DMS79 treated with DMSO at 0.1 percent for 48 hours (cell line): ENCODE measurements at regions not wholly inside any gene's neighbourhood (a gene's known extent, or its start where the extent isn't known, plus 50 kb on each side); places are given as distances from the start of the nearest gene placed in this dataset.

Experiments
- DNase-seq: peaks from one replicate; lab custom pipeline; 2025; lab: John Stamatoyannopoulos, UW

DNA sequence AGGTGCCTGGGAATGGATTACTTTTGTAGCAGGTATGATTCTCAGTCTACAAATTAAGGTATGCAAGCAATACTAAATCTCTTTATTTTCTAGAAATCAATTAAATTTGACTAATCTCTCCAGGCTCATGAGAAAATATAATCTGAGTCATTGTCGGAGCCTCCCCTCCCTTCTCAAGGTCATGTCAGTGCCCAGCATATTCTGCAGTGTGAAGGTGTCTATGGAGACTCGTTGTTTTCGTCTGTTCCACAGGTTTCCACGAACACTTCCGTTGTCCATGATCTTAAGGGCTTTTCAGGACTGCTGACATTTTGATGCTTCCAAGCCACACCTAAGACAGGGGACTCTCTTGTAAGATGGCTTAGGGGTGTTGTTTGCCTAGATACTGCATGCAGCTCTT is 56.6 kb upstream of the SCOC start:
- DNase-seq = no peak

DNA sequence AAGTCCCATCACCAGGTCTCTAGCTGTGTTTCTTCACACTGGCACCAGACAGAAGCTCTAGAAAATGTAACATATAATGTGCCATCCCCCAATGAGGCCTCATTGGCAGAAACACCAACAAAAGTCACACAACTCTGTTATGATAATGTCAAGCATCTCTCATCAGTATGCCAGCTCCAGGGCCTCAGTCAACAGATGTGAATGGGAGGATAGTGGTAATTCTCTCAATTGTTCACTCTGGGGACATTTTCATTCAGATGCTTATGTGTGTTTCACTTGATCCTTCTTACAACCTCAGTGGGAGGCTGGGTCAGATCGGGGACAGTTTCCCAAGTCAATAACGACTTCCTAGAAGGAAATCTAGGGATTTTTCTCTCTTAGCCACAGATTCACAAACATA is 57.5 kb upstream of the SCOC start:
- no peak for DNase-seq

DNA sequence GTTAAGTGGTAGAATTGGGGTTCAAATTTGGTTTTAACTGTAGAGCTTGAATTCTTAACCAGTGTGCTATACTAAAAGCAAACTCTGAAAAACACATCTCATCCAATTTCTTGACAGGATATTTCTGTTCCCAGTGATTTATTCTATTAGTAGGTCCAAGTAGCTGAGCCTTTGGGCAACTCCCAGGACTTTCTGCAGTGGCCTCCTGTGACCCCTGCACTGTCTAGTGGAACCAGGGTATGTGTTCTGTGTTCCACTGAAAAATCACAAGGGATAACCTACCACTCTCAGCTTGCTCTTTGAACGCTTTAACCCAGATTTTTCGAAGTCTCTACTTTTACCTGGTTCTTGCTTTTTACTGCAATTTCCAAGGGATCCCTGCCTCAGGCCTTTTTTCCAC is 58.0 kb upstream of the SCOC start:
- no peak for DNase-seq

DNA sequence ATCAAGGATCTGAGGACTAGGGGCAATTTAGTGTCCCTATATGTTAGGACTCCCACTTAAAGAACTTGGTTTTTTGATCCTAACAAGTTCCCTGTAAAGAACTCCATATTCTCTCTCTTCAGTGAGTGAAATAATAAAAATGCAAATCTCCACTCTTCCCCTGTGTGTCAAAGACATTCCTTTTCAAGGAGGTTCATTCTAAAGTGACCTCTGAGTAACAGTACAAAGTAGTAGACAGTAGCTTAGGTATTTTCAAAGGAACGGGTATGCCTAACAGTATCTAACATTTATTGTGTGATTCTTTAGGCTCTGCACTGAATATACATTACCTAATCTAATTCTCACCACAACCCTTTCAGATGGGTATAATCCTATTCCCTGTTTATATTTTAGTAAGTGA is 58.4 kb upstream of the SCOC start:
- DNase-seq = no peak

DNA sequence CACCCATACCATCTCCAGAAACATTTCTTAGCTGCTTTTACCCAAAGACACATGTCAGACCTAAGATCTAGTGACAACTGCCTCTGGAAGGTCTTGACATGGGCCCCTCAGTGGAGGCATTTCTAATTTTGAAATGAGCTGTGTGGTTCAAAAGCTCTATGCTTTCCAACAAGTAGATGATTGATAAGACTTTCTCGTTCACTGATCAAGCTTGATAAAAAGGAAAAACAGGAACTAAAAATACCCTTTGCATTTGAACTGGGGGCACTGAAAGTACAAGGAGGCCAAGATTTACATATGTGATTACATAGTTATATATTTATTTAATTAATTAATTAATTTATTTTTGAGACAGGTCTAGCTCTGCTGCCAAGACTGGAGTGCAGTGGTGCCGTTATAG is 61.3 kb upstream of the SCOC start:
- DNase-seq = no peak

- no peak for DNase-seq
These were observed 62.1 kb upstream of the SCOC start for GRCh38 chr4:140311257-140311835.

GRCh38 chr4:140309124-140309870 is 64.1 kb upstream of the SCOC start:
- DNase-seq = no peak

- DNase-seq = no peak
These were observed 64.9 kb upstream of the SCOC start for GRCh38 chr4:140308366-140309123.

- DNase-seq = no peak
These were observed 68.4 kb upstream of the SCOC start for GRCh38 chr4:140305053-140305452.

DNA sequence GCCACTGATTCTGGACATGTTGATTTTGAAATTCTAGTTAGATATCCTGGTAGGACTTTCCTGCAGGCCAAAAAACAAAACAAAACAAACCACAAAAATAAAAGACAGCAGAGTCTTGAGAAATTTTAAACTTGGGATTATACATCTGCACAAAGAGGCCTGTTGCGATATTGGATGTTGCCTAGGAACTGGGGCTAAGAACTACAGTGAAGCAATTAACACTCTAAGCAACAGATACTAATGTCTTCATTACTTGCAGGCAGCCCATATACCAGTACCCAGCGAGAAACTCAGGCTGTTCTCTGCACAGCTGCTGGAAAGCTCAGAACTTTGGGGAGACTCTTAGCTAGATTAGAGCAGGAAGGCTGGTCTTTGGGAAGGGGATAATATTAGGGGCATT is 69.1 kb upstream of the SCOC start:
- DNase-seq = no peak

GRCh38 chr4:140302151-140302859 is 71.1 kb upstream of the SCOC start:
- DNase-seq = no peak

DNA sequence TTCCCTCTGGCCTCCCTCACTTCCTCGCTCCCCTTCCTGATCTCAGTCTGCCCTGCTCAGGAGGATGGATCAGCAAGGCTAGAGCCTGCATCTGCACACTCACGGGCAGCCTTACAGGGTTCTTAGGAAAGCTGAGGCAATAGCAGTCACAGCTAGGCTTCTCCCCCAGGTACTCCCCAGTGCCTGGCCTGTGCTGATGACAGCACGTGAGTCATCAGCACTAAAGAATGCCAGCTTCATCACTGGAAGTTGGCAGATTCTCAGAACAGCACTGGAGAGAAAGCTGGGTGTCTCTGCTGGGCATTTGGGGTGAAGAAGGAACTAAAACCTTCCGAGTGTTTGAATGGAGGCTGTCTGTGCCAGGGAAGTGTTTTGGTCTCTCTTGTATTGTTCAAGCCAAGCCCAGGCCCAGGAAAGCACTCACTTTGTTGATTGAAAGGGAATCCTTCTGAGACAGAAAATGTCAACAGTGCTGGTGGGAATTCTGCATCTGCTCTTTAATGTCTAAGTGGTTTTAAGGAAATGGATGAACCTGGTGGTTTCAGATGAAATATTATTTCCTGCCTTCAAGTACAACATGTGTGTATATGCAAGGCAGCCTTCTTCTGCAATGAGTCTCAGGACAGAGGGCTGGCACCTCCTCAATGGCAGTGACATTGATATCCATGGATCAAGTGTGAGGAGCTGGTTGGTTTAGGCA is 73.0 kb upstream of the SCOC start:
- no peak for DNase-seq

GRCh38 chr4:140298001-140298400 is 75.4 kb upstream of the SCOC start:
- DNase-seq = no peak

DNA sequence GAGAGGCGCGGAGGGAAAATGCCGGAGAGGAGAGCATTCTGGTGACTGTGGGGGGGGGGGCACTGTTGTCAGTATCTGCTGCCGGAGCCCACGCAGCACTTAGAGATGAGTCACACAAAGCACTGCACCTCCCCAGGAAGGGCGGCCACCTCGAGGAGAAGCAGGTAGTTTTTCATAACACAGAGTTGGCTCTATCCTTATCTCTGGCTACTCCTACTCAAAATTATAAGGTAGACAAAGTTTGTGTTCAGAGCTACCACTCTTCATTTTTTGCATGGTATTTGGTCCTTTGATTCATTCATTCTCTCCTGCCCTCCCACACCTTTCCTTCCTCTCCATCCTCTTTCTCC is 76.2 kb upstream of the SCOC start:
- no peak for DNase-seq

DNA sequence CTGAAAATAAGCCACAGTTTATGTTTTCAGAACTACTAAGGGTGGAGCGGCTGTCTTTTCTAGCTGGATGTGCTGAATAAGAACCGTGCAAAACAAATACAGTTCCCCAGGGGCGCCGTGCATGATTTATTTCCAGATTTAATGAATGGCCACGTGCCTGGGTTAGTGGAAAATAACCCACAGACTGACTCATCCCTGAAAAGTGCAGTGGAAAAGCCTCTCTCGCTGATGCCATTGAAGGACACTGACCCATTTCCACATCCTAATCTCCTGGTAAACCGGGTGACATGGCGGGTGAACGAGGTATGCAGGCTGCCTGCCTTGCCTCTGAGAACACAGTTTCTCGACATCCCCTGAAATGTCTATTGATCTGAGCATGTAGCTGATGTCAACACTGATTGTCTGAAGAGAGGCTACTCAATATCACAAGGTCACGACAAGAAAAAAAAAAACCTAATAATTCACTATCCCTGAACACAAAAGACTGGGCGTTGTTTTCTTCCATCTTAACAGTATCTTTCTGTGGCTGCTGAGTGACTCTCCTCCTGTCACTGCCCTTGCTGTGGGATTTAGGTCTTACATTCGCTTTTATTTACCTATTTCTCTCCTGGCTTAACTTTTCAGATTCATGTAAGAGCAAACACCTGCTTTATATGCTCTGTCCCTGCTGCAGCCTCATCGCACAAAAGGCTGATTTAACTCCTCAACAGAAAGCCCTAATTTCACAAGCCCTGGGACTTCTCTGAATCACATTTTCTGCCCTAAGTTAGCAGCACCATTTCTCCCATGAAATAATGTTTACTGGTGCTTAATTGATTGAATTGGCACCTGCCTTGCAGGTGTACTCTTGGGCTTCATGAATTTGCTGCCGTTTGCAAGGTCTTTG is 76.9 kb upstream of the SCOC start:
- peak; percentile 46 for DNase-seq

GRCh38 chr4:140293979-140294378 is 79.5 kb upstream of the SCOC start:
- no peak for DNase-seq

DNA sequence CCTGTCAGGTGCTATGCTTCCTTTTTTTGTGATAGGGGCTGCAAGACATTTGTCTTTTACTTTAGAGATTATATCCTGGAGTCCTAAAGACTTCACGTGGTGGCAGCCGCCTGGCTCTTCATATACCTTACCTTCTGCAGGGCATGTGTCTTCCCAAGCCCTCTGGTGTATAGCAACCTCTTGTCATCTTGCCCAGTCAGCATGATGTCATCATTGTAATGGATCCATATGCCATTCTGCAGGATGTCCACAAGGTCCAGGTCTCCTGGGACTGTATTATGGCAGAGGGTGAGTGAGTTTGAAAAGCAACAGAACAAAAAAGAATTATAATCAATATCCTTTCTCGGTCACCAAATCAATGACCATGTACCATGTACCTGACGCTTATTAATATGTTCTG is 82.2 kb upstream of the SCOC start:
- DNase-seq = no peak

- no peak for DNase-seq
These were observed 84.0 kb upstream of the SCOC start for GRCh38 chr4:140289486-140289885.

DNA sequence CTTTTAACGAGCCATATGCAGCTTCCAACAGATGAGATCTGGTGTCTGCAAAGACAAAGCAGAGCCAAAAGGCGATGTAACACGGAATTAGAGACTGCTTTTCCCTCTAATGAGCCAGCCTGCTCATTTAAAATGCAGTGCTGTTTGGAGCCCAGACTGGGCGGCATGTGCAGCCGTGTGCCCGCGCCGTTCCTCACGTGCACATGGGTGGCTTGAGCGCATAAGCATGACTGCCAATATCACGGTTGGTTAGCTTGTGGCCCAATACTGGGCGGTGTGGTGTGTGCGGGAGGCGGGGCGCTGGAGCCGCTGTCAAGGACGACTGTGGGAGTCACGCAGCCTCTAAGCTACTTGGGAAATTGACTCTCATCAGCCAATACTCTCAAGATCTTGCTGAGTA is 87.0 kb upstream of the SCOC start:
- DNase-seq = no peak

DNA sequence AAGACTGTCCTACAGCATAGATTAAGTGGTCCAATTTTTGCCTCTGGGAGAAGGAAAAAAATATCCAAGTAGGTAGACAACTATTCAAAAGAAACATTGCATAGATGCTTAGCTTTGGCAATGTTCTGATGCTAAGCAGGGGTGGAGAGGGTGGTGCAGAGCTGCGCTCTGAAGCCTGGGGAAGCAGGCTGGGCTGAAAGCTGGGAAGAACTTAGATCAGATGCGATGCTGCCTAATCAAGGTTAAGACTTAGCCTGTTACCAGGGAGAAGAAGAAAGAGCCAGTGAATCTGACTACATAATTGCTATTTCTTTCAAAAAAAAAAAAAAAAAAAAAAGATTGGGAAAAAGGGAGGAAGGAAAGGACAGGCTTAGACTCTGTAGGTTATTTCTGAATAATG is 89.0 kb upstream of the SCOC start:
- no peak for DNase-seq
